ENCODE measurements at regions not wholly inside any gene's neighbourhood (a gene's known extent, or its start where the extent isn't known, plus 50 kb on each side); places are given as distances from the start of the nearest gene placed in this dataset.

- no peak for TF ChIP-seq ZFX (IDR thresholded peaks at IDR 0.05; ENCODE audit: borderline replicate concordance)
- TF ChIP-seq, protein P1, sequence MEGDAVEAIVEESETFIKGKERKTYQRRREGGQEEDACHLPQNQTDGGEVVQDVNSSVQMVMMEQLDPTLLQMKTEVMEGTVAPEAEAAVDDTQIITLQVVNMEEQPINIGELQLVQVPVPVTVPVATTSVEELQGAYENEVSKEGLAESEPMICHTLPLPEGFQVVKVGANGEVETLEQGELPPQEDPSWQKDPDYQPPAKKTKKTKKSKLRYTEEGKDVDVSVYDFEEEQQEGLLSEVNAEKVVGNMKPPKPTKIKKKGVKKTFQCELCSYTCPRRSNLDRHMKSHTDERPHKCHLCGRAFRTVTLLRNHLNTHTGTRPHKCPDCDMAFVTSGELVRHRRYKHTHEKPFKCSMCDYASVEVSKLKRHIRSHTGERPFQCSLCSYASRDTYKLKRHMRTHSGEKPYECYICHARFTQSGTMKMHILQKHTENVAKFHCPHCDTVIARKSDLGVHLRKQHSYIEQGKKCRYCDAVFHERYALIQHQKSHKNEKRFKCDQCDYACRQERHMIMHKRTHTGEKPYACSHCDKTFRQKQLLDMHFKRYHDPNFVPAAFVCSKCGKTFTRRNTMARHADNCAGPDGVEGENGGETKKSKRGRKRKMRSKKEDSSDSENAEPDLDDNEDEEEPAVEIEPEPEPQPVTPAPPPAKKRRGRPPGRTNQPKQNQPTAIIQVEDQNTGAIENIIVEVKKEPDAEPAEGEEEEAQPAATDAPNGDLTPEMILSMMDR (IDR thresholded peaks at IDR 0.05), result no peak
- H3K27ac ChIP-seq, result no peak overlapping the region
Observed at GRCh38 chr3:152945556-152945955, 110.6 kb downstream of the P2RY1 start.

- no peak overlapping the region for H3K27ac ChIP-seq
- TF ChIP-seq, protein P1 (IDR thresholded peaks at IDR 0.05), result no peak
- TF ChIP-seq ZFX (IDR thresholded peaks at IDR 0.05; ENCODE audit: borderline replicate concordance), result no peak
Observed at GRCh38 chr3:152957491-152957890, 122.6 kb downstream of the P2RY1 start.

DNA sequence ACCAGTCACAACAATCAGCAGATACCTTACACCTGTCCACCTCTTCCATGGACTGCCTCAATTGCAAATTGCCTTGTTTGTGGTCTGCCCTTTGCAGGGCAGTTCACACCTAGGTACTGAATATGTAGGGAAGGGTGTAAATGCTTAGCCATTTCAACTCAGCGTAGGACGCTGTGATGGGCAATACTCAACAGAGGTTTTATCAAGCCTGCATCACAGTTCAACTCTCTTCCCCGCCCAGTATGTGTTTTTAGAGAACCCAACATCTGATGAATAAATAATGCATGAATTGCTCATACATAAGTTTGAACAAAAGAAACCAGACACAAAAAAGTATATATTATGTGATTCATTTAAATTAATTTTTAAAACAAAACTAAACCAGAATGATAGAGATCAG, 124.4 kb downstream of the P2RY1 start:
- no peak overlapping the region for H3K27ac ChIP-seq
- no peak for TF ChIP-seq ZFX (IDR thresholded peaks at IDR 0.05; ENCODE audit: borderline replicate concordance)
- TF ChIP-seq, protein P1 (IDR thresholded peaks at IDR 0.05), result no peak

DNA sequence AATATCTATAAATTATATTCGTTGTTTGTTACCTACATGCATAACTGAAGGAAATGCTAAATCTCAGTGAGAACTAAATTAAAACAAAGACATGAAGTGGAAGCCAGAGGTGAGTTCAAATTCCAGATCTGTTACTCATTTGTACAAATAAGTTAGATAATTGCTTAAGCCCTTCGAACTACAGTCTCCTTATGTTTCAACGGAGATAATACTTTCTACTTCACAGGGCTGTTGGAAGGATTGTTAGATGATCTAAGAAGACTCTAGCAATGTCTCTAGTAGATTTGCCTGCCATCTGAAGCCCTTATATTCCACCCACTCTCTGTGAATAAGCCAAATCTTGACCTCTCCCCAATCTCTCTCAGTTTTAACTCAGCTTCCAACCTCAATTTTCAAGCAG, 125.8 kb downstream of the P2RY1 start:
- no peak for TF ChIP-seq ZFX (IDR thresholded peaks at IDR 0.05; ENCODE audit: borderline replicate concordance)
- TF ChIP-seq, protein P1 (IDR thresholded peaks at IDR 0.05), result no peak
- H3K27ac ChIP-seq, result no peak overlapping the region

- H3K27ac ChIP-seq, result no peak overlapping the region
- TF ChIP-seq ZFX (IDR thresholded peaks at IDR 0.05; ENCODE audit: borderline replicate concordance), result no peak
- TF ChIP-seq, protein P1 (IDR thresholded peaks at IDR 0.05), result peak; percentile 68
Observed at GRCh38 chr3:152961323-152961722, 126.4 kb downstream of the P2RY1 start.

- TF ChIP-seq ZFX (IDR thresholded peaks at IDR 0.05; ENCODE audit: borderline replicate concordance), result no peak
- TF ChIP-seq, protein P1 (IDR thresholded peaks at IDR 0.05), result no peak
- no peak overlapping the region for H3K27ac ChIP-seq
Observed at GRCh38 chr3:152964911-152965609, 130.1 kb downstream of the P2RY1 start.

- no peak overlapping the region for H3K27ac ChIP-seq
- TF ChIP-seq, protein P1 (IDR thresholded peaks at IDR 0.05), result no peak
- TF ChIP-seq ZFX (IDR thresholded peaks at IDR 0.05; ENCODE audit: borderline replicate concordance), result no peak
Observed at GRCh38 chr3:152968388-152969024, 133.6 kb downstream of the P2RY1 start.

Measured in 22Rv1 (cell line).